ENCODE measurements at regions not wholly inside any gene's neighbourhood (a gene's known extent, or its start where the extent isn't known, plus 50 kb on each side); places are given as distances from the start of the nearest gene placed in this dataset.

- no peak for DNase-seq
Observed at GRCh38 chr11:69348414-69349235, 54.7 kb downstream of the MYEOV start.

- no peak for DNase-seq
Observed at GRCh38 chr11:69350040-69350439, 56.1 kb downstream of the MYEOV start.

GRCh38 chr11:69350596-69350995, 56.6 kb downstream of the MYEOV start:
- DNase-seq, result no peak

- no peak for DNase-seq
Observed at GRCh38 chr11:69351460-69351859, 57.5 kb downstream of the MYEOV start.

GRCh38 chr11:69352166-69352565, 58.2 kb downstream of the MYEOV start:
- DNase-seq, result no peak

- no peak for DNase-seq
Observed at GRCh38 chr11:69352715-69353319, 58.9 kb downstream of the MYEOV start.

GRCh38 chr11:69353696-69354544, 60.0 kb downstream of the MYEOV start:
- DNase-seq, result no peak

GRCh38 chr11:69354545-69354897, 60.6 kb downstream of the MYEOV start:
- DNase-seq, result no peak

- no peak for DNase-seq
Observed at GRCh38 chr11:69355346-69355940, 61.5 kb downstream of the MYEOV start.

- no peak for DNase-seq
Observed at GRCh38 chr11:69355959-69356702, 62.2 kb downstream of the MYEOV start.

GRCh38 chr11:69356703-69357457, 62.9 kb downstream of the MYEOV start:
- DNase-seq, result no peak

- DNase-seq, result no peak
Observed at GRCh38 chr11:69357458-69358397, 63.8 kb downstream of the MYEOV start.

- DNase-seq, result no peak
Observed at GRCh38 chr11:69358398-69359020, 64.6 kb downstream of the MYEOV start.

GRCh38 chr11:69359735-69360480, 66.0 kb downstream of the MYEOV start:
- no peak for DNase-seq

- DNase-seq, result no peak
Observed at GRCh38 chr11:69360606-69361005, 66.7 kb downstream of the MYEOV start.

GRCh38 chr11:69361048-69361447, 67.1 kb downstream of the MYEOV start:
- no peak for DNase-seq

GRCh38 chr11:69361466-69361865, 67.5 kb downstream of the MYEOV start:
- no peak for DNase-seq

- DNase-seq, result no peak
Observed at GRCh38 chr11:69362315-69362714, 68.4 kb downstream of the MYEOV start.

- no peak for DNase-seq
Observed at GRCh38 chr11:69364921-69365320, 71.0 kb downstream of the MYEOV start.
